OCI-LY7 (cell line): ENCODE measurements at regions not wholly inside any gene's neighbourhood (a gene's known extent, or its start where the extent isn't known, plus 50 kb on each side); places are given as distances from the start of the nearest gene placed in this dataset.

Experiments used
- BruUV-seq: library from RNA; stranded (reverse); fragments of 400-500 nt; replicated peaks from 2 replicates; lab custom pipeline; 2021; lab: Mats Ljungman, UMichigan
- CTCF ChIA-PET: fragments of 300-600 bp; sonication (Branson Sonifier 250); formaldehyde crosslinking; loops from one replicate; lab custom pipeline; 2022; ENCODE audit warnings: antibody characterized with exemption; ENCODE audit not compliant: unreplicated experiment; lab: Charles Lee
- POLR2A ChIA-PET: fragments of 300-600 bp; sonication (Branson Sonifier 250); formaldehyde crosslinking; loops from one replicate; lab custom pipeline; 2022; ENCODE audit warnings: antibody characterized with exemption; lab: Charles Lee
- DNase-seq: peaks from one replicate; pipeline ENCODE4 v3.0.0-alpha.2; 2015; ENCODE audit warnings: low spot score
- H2AFZ ChIP-seq: fragments of 200-600 bp; sonication (generic), shearing (Covaris generic); 2 replicates; pipeline ENCODE4 v1.6.1; 2014; ENCODE audit warnings: mild to moderate bottlenecking, antibody characterized with exemption, low read length, moderate library complexity
- H3K27ac ChIP-seq: fragments of 200-600 bp; sonication (generic); 2 replicates; pipeline ENCODE4 v1.5.1; 2014; ENCODE audit warnings: mixed run types, low read depth, mild to moderate bottlenecking, moderate library complexity, low read length, inconsistent platforms; ENCODE audit not compliant: poor library complexity, severe bottlenecking
- H3K36me3 ChIP-seq: fragments of 200-600 bp; sonication (generic); 2 replicates; pipeline ENCODE4 v1.6.1; 2014; ENCODE audit warnings: mild to moderate bottlenecking, antibody characterized with exemption, low read length, moderate library complexity, mixed read lengths; ENCODE audit not compliant: insufficient read depth
- H3K4me1 ChIP-seq: fragments of 200-600 bp; sonication (generic); 2 replicates; pipeline ENCODE4 v1.5.1; 2014; ENCODE audit warnings: mild to moderate bottlenecking, low read length; ENCODE audit not compliant: insufficient read depth, poor library complexity, severe bottlenecking
- H3K4me2 ChIP-seq: fragments of 200-600 bp; sonication (generic); 2 replicates; pipeline ENCODE4 v1.6.1; 2014; ENCODE audit warnings: mild to moderate bottlenecking, low read length
- H3K4me3 ChIP-seq: fragments of 200-600 bp; sonication (generic); 2 replicates; pipeline ENCODE4 v1.5.1; 2014; ENCODE audit warnings: mild to moderate bottlenecking, low read depth, low read length; ENCODE audit not compliant: poor library complexity, severe bottlenecking
- H3K79me2 ChIP-seq: fragments of 200-600 bp; sonication (generic); 2 replicates; pipeline ENCODE4 v1.6.1; 2016; ENCODE audit warnings: low read depth, mild to moderate bottlenecking, low read length, moderate library complexity, mixed read lengths; ENCODE audit not compliant: insufficient read depth
- H3K9me2 ChIP-seq: fragments of 200-600 bp; sonication (generic); 2 replicates; pipeline ENCODE4 v1.6.1; 2016; ENCODE audit warnings: mild to moderate bottlenecking, low read length, mixed read lengths; ENCODE audit not compliant: insufficient read depth
- H3K9me3 ChIP-seq: fragments of 200-600 bp; sonication (generic); 2 replicates; pipeline ENCODE4 v1.6.1; 2014; ENCODE audit warnings: mild to moderate bottlenecking, mixed run types, low read length, mixed read lengths
- H4K20me1 ChIP-seq: fragments of 200-600 bp; sonication (generic); 2 replicates; pipeline ENCODE4 v1.6.1; 2014; ENCODE audit warnings: mild to moderate bottlenecking, antibody characterized with exemption, low read length, moderate library complexity, mixed read lengths; ENCODE audit not compliant: insufficient read depth
- CTCF ChIP-seq: fragments of 200-600 bp; sonication (generic); conservative IDR thresholded peaks from 2 replicates; pipeline ENCODE4 v1.5.1; 2014; ENCODE audit warnings: mild to moderate bottlenecking, antibody characterized with exemption, low read length, moderate library complexity, mixed read lengths
- EZH2phosphoT487 ChIP-seq: fragments of 200-600 bp; sonication (generic); IDR thresholded peaks from 2 replicates; pipeline ENCODE4 v1.6.1; 2018; ENCODE audit warnings: low read depth, borderline replicate concordance, mild to moderate bottlenecking, mixed run types, antibody characterized with exemption, low read length, moderate library complexity, mixed read lengths
- intact Hi-C: fragments of 100-400 bp; cut with micrococcal nuclease; formaldehyde crosslinking; loops from one replicate; pipeline ENCODE4 v1.10.0; 2022; ENCODE audit not compliant: unreplicated experiment

- BruUV-seq: no TSS peak
- no peak overlapping the region for H3K4me3 ChIP-seq
- H3K9me3 ChIP-seq: no peaks in the 10 kb centered on the region
- no peak overlapping the region for H2AFZ ChIP-seq
- POLR2A ChIA-PET: no interaction called here
- no peak overlapping the region for H3K4me2 ChIP-seq
- no peak for DNase-seq
- H3K27ac ChIP-seq: no peak overlapping the region
- H4K20me1 ChIP-seq: no peaks in the 10 kb centered on the region
- no peaks in the 10 kb centered on the region for H3K36me3 ChIP-seq
- TF ChIP-seq EZH2phosphoT487 (no peak), CTCF (no peak)
- no peaks in the 10 kb centered on the region for H3K79me2 ChIP-seq
- H3K4me1 ChIP-seq: no peaks in the 10 kb centered on the region
- CTCF ChIA-PET: no interaction called here
- intact Hi-C loops: no loop called here
- H3K9me2 ChIP-seq: no peaks in the 10 kb centered on the region
These were observed 478.1 kb downstream of the NPIPA7 start for GRCh38 chr16:16857012-16857411.

GRCh38 chr16:16857603-16858283, 478.8 kb downstream of the NPIPA7 start:
- Histone ChIP-seq H3K9me2 (no peaks in the 10 kb centered on the region), H3K9me3 (no peaks in the 10 kb centered on the region), H3K4me3 (no peak overlapping the region), H3K27ac (no peak overlapping the region), H3K4me1 (no peaks in the 10 kb centered on the region), H2AFZ (no peak overlapping the region), H3K4me2 (no peak overlapping the region), H3K36me3 (no peaks in the 10 kb centered on the region), H3K79me2 (no peaks in the 10 kb centered on the region), H4K20me1 (no peaks in the 10 kb centered on the region)
- POLR2A ChIA-PET: no interaction called here
- CTCF ChIA-PET: no interaction called here
- no peak for DNase-seq
- intact Hi-C loops: no loop called here
- BruUV-seq: no TSS peak
- TF ChIP-seq EZH2phosphoT487: no peak

- Histone ChIP-seq H3K36me3 (no peaks in the 10 kb centered on the region), H4K20me1 (no peaks in the 10 kb centered on the region), H3K27ac (no peak overlapping the region), H3K4me3 (no peak overlapping the region), H3K9me2 (no peaks in the 10 kb centered on the region), H2AFZ (no peak overlapping the region), H3K79me2 (no peaks in the 10 kb centered on the region), H3K4me1 (no peaks in the 10 kb centered on the region), H3K4me2 (no peak overlapping the region), H3K9me3 (no peaks in the 10 kb centered on the region)
- ChIA-PET CTCF (no interaction called here), POLR2A (no interaction called here)
- no peak for TF ChIP-seq EZH2phosphoT487
- TF ChIP-seq CTCF: peak; percentile 94
- no TSS peak for BruUV-seq
- intact Hi-C loops: loop anchor here (10.0 kb wide), 1 partner anchor 713 kb away; no protein-coding TSS in a partner anchor
- DNase-seq: peak; percentile 61
These were observed 482.6 kb downstream of the NPIPA7 start for GRCh38 chr16:16861546-16861945.
